ENCODE measurements at regions not wholly inside any gene's neighbourhood (a gene's known extent, or its start where the extent isn't known, plus 50 kb on each side); places are given as distances from the start of the nearest gene placed in this dataset.
A peak's percentile ranks its signal among the peaks of the same experiment; 100 is the strongest.
"Not testable (repeated sequence)": the region's sequence is repeated elsewhere in the genome, so short reads cannot be mapped to it uniquely, and the experiment has no call there.

DNA sequence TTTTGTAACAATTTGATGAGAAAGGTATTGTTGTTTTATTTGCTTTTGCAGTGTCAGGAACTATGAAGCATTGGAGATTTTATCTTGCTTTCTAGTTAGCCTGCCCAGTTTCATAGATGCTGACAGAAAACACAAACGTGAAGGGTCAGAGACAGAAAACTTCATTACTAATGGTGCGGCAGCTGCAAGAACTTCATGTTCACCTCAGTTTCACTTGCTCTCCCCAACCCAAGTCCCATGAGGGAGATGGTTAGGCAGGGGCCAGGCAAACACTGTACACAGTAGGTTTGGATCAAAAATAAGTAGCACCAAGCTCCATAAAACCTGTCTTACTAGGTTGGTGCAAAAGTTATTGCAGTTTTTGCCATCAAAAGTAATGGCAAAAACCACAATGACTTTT lies 550.2 kb upstream of the MIR17HG start:
- DNase-seq (ENCODE audit: low read depth): no peak

DNA sequence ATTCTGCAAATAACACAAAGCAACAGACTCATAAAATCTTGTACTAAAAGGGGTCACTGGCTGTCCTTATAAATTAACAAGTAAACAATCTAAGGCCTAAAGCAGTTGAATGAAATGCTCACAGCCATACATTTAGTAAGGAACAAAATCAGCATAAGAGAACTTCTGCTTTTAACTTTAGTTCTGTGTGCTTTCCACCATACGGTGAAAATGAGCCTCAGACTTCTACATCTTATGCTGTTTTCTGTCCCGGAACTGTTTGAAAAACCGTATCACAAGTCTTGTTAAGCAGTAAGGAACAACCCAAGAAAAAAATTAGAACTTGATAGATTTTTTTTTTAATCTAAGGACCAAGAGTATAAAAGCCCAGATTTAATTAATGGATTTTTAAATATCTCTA lies 549.1 kb upstream of the MIR17HG start:
- DNase-seq (ENCODE audit: low read depth): no peak

DNA sequence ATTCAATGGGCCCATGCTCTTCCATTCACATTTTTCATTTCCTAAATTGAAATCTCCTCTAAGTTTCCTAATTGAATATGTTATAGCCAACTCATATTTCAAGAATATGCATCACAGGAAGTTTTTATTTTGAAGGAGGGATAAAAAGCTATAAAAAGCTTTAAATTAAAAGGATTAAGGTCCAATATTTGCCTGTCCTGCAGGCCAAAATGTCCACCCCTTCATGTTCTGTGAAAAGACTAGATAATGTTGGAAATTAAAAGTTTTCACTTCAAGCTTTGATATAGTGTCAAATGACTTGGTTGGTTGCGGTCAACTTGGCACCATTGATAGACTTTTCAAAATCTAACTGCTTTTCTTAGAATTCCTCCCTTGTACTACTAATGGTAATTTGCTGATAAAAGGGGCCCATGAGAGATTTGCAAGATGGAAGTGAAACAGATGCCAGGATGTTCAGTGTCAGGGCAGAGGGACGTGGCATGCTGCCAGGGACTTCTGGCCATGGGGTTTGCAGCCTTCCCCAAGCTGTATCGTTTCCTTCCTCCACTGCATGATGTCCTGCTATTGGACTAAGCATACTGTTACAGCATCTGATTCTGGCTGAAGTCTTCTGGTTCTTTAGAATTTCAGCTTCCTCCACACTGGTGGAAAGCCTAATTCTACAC lies 547.3 kb upstream of the MIR17HG start:
- DNase-seq (ENCODE audit: low read depth): peak; percentile 20

DNA sequence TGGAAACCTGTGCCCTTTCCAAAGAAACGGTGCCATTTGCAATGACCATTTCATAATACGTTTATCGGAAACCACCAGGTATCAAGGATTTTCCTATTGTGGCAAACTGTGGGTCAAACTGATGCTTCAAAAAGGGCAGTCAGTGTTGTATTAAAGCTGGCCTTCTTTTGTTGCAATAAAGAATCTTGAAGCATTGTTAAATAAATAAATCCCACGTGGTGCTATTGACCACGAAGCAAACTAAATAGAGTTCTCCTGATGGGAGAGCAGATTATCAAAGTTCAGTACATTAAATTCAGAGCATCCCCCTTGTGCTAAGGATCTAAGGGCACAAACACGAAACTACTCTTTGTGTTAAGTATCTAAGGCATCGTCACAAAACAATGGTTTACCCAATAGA lies 545.9 kb upstream of the MIR17HG start:
- DNase-seq (ENCODE audit: low read depth): no peak

DNA sequence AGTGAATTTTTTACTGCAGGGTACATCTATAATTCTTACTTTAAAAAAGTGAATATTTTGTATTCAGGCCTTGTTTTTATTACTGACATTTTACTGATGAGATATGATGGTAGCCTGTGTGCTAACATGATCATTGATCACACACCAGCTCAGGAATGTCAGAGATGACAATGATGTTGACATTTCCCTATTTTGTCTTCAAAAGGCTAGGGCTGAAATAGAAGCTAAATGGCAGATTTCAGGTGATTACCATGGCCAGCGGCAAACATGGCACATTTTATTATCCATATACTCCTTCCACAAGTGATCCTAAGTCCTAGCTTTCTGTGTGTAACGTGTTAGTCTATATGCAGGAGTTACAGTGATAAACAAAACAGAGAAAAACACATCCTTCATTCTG lies 544.3 kb upstream of the MIR17HG start:
- no peak for DNase-seq (ENCODE audit: low read depth)

DNA sequence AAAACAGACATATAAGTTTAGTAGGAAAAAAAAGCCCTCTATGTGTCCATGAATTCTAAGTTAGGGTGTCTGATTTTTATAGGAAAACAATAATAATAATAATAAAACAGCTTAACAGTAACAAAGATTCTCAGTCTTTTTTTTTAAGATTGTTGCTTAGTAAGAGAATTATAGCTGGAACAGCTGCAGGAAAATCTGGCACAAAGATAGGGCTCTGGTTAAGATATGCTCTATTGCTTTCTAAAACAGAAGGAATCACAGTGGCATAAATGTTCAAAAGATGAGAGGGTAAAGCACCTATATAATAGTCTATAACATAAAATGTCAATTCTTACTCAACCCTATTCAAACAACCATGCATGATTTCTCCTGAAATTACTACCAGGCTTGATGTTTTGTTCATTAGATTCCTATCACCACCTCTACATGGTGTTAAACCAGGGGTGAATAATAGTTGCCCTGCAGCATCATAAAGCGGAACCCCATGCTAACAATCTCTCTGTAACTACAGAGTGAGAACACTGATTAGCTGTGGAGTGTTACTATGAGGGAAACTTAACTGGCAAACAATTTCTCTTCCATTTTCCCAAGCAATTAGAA lies 541.4 kb upstream of the MIR17HG start:
- DNase-seq (ENCODE audit: low read depth): no peak

DNA sequence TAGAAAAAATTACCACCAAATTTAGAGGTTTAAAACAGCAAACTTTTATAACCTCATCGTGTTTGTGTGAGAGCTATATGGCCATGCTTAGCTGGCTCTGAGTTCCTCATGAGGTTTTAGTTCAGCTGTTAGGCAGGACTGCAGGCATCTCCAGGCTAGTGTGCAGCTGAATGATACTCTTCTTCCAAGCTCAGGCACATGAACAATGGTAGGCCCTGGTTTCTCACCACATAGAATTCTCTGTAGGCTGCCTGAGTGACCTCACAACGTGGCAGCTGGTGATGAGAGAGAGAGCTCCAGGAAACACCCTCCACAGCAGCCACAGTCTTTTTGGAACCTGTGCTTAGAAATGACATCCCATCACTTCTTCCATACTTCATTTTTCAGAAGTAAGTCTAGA lies 540.6 kb upstream of the MIR17HG start:
- no peak for DNase-seq (ENCODE audit: low read depth)

DNA sequence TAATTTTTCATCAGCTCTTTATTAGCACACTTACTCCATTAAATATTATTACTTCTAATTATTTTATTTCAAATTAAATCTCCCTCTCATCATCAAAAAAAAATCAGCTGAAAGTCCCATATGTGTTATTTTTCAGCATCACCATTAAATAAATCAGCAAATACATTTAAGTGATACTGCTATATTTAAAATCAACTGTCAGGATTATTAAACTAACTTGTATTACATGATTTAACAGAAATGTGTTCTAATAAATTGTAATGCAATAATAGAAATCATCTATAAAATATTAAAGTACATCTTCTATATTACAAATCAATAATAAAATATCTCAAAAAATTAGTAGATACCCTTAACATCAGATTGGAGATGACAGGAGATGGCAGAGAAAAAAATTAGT lies 538.6 kb upstream of the MIR17HG start:
- DNase-seq (ENCODE audit: low read depth): no peak

DNA sequence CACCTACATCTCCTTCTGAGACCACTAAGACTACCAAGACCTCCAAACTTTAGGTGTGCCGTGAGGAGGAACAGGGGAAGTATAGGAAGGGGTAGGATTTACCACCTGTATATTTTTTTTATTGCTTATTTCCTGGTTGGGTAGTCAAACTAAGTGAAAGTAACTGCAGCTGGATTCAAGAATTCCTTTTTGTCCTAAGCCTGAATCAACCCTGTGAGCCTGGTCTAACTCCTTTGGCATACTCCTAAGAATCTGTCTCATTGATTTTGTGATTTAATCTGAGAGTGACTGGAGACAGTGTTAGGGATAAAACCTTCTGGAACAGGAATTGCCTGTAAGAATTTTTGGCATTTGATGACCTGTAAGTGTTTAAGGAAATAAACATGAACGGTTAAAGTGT lies 523.5 kb upstream of the MIR17HG start:
- DNase-seq (ENCODE audit: low read depth): no peak

DNA sequence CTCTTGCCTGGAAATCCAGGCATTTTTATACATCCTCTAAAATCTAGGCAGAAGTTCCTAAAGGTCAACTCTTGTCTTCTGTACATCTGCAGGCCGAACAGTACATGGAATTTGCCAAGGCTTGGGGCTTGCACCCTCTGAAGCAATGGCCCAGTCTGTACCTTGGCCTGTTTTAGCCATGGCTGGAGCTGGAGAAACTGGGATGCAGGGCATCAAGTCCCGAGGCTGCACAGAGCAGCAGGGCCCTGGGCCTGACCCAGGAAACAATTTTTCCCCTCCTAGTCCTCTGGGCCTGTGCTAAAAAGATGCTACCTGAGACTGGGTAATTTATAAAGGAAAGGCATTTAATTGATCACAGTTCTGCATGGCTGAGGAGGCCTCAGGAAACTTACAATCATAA lies 520.8 kb upstream of the MIR17HG start:
- no peak for DNase-seq (ENCODE audit: low read depth)

DNA sequence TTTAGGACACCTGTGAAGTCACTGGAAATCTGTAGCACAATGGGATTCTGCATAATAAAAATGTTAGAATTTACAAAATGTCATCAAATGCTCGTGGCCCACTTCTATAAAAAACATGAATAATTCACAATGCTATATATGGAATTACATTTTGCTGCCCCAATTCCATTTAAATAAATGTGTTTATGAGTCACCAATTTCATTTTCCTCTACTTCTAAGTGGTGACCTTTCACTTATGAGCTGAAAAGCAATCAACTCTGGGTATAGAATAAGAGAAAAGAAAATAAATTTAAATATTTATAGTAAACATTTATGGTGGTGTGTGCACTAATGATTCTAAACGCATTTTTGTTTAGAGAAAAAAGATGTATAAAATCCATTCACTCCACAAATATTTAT lies 516.7 kb upstream of the MIR17HG start:
- no peak for DNase-seq (ENCODE audit: low read depth)

DNA sequence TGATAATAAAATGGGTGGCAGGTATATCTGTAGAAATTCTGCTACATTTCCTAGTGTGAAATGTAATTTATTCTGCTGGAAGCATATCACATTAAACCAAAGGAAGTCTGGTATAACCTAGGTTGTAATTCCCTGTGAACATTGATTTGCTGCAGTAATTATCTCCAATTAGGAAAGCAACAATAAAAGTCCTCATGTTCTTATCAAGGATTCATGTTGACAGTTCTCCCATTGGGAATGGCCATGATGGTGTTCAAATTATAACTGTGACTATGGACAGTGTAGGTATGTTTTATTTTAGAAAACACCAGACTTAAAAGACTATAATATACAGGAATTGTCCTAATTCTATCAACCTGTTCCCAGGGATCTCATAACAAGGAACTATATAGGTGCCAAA lies 513.5 kb upstream of the MIR17HG start:
- no peak for DNase-seq (ENCODE audit: low read depth)

DNA sequence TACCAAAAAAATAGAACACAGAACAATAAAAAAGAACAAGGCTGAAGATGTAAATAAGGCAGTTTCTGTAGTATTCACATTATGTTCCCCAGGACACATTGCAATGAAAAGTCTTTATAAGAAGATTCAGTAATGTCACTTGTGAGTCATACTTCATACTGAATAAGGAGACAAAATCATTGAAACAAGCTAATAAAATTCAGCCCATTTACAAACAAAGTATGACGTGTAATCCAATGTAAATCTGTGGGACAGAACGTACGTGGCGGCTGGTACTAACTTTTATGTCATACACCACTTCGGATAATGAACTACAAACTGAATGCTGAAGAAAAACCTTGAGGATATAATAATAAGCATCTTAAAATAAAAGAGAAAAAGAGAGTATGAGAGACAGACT lies 512.8 kb upstream of the MIR17HG start:
- no peak for DNase-seq (ENCODE audit: low read depth)

DNA sequence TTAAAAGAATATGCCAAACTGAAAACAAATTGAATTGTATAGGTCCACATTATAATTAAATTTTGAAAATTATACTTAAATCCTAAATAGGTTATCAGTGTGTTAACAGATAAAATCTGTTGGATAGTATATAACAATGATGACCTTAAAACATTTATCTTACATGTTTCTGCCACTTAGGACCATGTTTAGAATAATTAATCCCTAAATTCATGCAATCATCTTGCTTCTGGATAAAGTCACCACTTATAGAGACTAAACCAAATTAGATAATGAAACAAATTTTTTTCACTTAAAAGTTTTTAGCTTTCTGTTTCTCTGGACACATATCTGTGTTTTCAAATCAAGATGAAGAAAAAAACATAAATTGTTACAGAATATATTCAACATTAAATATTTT lies 511.7 kb upstream of the MIR17HG start:
- DNase-seq (ENCODE audit: low read depth): no peak

DNA sequence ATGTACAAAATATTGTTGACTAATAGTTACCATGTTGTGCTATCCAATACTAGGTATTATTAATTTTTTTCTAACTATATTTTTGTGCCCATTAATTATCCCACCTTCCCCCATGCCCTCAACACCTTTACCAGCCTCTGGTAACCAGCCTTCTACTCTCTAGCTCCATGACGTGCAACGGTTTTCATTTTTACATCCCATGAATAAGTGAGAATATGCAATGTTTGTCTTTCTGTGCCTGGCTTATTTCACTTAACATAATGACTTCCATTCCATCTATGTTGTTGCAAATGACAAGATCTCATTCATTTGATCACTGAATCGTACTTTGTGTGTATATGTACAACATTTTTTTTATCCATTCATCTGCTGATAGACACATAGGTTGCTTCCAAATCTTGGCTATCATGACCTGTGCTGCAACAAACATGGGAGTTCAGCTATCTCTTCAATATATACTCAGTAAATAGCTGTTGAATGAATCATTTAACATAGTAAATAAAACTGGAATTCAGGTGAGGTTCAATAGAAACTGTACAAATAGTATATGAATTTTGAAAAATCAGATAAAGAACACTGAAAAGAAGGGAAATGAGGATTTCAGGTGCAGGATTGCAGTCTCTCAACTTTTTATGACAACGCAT lies 509.0 kb upstream of the MIR17HG start:
- no peak for DNase-seq (ENCODE audit: low read depth)

DNA sequence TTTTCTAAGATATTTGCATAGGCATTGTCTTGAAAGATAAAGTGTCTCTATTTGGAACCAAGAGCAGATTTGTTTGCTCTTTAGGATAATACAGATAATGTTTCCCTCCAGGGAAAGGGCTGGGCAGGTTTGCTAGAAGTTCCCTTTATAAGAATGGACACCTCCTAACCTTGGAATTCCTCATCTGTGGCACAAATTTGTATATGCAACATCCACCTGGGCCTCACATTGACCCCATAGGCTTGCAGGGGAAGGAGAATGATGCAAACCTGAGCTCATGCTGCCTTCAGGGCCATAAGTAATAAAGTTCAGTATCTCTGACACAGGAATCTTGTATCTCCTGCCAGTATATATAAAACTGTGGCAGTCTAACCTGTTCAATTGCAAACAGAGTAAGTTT lies 508.4 kb upstream of the MIR17HG start:
- DNase-seq (ENCODE audit: low read depth): no peak

DNA sequence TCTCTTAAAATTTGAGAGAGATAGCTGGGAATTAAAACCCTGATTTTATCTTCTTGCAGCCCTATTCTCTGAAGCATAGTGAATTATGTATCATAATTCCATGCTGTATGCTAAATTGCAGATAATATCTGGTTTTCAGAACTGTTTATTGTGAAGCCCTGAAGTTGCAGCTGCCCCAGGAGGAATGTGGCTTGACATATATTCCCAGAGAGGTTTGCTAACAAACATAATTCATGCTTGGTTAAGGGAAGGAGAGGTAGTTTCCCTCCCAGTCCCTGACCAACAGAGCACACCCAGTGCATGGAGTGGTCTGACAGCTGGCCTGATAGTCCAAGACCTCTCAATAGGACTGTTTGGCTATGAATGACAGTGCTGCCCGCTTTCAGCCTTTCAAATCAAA lies 500.6 kb upstream of the MIR17HG start:
- peak; percentile 2 for DNase-seq (ENCODE audit: low read depth)

DNA sequence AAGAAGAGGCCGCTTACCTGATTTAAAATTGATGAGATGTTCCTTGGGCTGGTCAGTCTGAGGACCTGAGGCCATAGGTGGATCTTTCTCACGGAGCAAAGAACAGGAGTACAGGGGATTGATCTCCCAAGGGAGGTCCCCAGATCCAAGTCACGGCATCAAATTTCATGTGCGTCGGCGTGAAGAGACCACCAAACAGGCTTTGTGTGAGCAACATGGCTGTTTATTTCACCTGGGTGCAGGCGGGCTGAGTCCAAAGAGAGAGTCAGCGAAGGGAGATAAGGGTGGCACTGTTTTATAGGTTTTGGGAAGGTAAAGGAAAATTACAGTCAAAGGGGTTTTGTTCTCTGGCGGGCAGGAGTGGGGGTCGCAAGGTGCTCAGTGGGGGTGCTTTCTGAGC lies 493.8 kb upstream of the MIR17HG start:
- not testable (repeated sequence) for DNase-seq (ENCODE audit: low read depth)

DNA sequence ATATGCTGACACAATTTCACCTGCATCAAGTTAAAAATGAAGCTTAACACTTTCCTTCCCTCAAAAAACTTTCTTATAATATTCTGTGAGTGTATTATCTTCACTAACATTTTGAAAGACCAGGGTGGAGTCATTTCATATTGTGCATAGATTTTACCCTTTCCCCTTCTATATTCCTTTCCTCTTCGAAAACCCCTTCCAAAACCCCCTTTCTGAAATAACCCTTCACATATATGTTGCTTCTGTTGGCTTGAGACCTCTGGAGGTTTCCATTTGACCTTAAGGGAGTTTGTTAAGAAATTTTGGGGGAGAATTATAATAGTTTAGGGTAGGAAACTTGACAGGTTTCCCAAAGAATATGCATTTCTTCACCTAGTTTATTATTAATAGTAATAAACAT lies 489.6 kb upstream of the MIR17HG start:
- DNase-seq (ENCODE audit: low read depth): no peak

DNA sequence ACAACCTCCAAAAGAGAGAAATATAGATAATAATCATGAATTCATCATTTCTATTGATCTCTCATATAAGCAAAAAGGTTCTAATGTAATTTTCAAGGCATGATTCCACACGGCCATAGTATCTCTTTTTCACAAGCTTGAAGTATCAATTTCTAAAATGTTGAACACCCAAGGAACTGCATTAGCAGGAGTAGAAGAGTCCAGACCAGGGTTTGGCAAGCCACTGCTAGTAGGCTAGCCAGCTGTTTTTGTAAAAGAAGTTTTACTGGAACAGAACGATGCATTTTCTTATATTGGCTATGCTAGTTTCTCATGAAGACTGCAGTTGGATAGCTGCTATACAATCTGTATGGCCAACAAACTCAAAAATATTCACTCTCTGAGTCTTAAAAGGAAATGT lies 481.5 kb upstream of the MIR17HG start:
- DNase-seq (ENCODE audit: low read depth): no peak

DNA sequence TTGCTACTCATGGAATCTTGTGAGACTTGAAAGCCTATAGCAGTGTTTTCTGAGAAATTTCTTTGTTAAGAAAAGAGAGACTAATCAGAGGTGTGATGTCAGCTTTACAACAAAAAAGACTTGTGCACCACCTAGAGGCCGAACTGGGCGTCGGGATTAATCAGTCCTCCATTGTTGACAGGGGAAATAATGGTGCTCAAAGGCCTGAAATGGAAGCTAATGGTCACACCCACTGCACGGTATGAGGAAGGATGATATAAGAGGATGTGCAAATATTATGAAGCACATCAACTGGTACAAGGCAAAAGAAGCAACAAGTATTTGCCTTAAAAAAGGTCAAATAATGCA lies 480.2 kb upstream of the MIR17HG start:
- DNase-seq (ENCODE audit: low read depth): peak; percentile 81

DNA sequence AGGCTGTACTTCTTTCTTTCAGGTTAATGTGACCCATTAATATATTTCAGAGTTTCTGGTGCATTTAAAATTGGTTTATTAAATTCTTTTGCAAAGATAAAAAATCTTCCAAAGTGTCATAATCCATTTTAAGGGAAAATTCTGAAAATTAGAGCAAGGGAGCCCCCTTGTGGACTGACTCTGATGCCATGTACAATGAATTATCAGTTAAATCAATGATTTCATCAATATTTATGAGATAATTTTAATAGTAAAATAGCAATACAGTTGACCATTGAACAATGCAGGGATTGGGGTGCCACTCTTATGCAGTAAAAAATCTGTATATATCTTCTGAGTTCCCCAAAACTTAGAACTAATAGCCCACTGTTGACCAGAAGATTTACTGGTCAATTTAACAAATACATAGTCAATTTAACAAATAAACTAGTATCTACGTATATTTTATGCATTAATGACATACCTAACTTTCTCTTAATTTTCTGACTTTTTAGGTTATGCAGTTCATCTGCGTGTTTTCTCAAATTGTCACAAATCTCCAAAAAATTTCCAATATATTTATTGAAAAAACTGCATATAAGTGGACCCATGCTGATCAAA lies 479.1 kb upstream of the MIR17HG start:
- DNase-seq (ENCODE audit: low read depth): no peak

DNA sequence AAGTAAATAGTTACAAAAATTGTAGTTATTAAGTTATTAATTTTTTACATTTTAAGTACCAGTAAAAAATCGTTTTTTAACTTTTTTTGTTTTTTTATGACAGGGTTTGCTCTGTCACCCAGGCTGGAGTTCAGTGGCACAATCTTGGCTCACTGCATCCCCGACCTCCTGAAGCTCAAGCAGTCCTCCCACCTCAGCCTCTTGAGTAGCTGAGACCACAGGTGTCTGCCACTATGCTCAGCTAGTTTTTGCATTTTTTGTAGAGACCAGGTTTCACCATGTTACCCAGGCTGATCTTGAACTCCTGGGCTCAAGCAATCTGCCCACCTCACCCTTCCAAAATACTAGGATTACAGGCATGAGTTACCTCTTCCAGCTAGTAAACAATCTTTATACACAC lies 477.9 kb upstream of the MIR17HG start:
- DNase-seq (ENCODE audit: low read depth): no peak

Data from amniotic epithelial cell (primary cell).